Neural cell (in vitro differentiated cells): ENCODE measurements at regions not wholly inside any gene's neighbourhood (a gene's known extent, or its start where the extent isn't known, plus 50 kb on each side); places are given as distances from the start of the nearest gene placed in this dataset.
A peak's percentile ranks its signal among the peaks of the same experiment; 100 is the strongest.

ENCODE experiments used
- H2AFZ ChIP-seq: fragments of 200-600, 300-800 bp; sonication (generic), shearing (Covaris generic); 2 replicates; pipeline ENCODE4 v1.6.0; 2014; ENCODE audit warnings: low read depth, mild to moderate bottlenecking, antibody characterized with exemption, low read length, moderate library complexity
- H3F3A ChIP-seq: fragments of 200-600 bp; shearing (Covaris generic); 2 replicates; pipeline ENCODE4 v1.6.1; 2016; ENCODE audit warnings: mild to moderate bottlenecking, moderate library complexity, mixed read lengths, antibody characterized with exemption, low read length; ENCODE audit not compliant: insufficient read depth, poor library complexity, severe bottlenecking
- H3K27ac ChIP-seq: fragments of 200-600, 300-800 bp; sonication (generic), shearing (Covaris generic); 2 replicates; pipeline ENCODE4 v1.5.1; 2014; ENCODE audit warnings: mild to moderate bottlenecking, low read length, moderate library complexity
- H3K27me3 ChIP-seq: fragments of 300-800, 200-600 bp; sonication (generic), shearing (Covaris generic); 2 replicates; pipeline ENCODE4 v1.6.0; 2014; ENCODE audit warnings: mild to moderate bottlenecking, low read depth, low read length, moderate library complexity; ENCODE audit not compliant: insufficient read depth
- H3K36me3 ChIP-seq: fragments of 300-800, 200-600 bp; sonication (generic), shearing (Covaris generic); 2 replicates; pipeline ENCODE4 v1.5.1; 2014; ENCODE audit warnings: mild to moderate bottlenecking, antibody characterized with exemption, low read length, moderate library complexity; ENCODE audit not compliant: insufficient read depth
- H3K4me2 ChIP-seq: fragments of 300-800, 200-600 bp; sonication (generic), shearing (Covaris generic); 2 replicates; pipeline ENCODE4 v1.6.0; 2014; ENCODE audit warnings: mild to moderate bottlenecking, low read length
- H3K4me3 ChIP-seq: fragments of 300-800, 200-600 bp; sonication (generic), shearing (Covaris generic); 2 replicates; pipeline ENCODE4 v1.5.1; 2014; ENCODE audit warnings: mild to moderate bottlenecking, low read length, moderate library complexity
- H3K79me2 ChIP-seq: fragments of 200-600 bp; shearing (Covaris generic); replicated peaks from 2 replicates; pipeline ENCODE4 v1.6.0; 2014; ENCODE audit warnings: mild to moderate bottlenecking, low read length, moderate library complexity; ENCODE audit not compliant: insufficient read depth
- H3K9ac ChIP-seq: fragments of 300-800, 200-600 bp; sonication (generic), shearing (Covaris generic); 2 replicates; pipeline ENCODE4 v1.6.1; 2016; ENCODE audit warnings: mild to moderate bottlenecking, low read length, mixed read lengths
- H3K9me2 ChIP-seq: fragments of 200-600 bp; shearing (Covaris generic); 2 replicates; pipeline ENCODE4 v1.6.1; 2016; ENCODE audit warnings: mild to moderate bottlenecking, low read length, mixed read lengths; ENCODE audit not compliant: insufficient read depth
- H3K9me3 ChIP-seq: fragments of 200-600, 300-800 bp; sonication (generic), shearing (Covaris generic); 2 replicates; pipeline ENCODE4 v1.6.1; 2016; ENCODE audit warnings: mild to moderate bottlenecking, mixed run types, low read length, moderate library complexity, mixed read lengths
- H4K20me1 ChIP-seq: fragments of 200-600 bp; shearing (Covaris generic); 2 replicates; pipeline ENCODE4 v1.6.1; 2016; ENCODE audit warnings: mild to moderate bottlenecking, mixed run types; ENCODE audit not compliant: insufficient read depth
- CTCF ChIP-seq: fragments of 450-650 bp; IDR thresholded peaks from 2 replicates; pipeline ENCODE4 v1.5.1; 2014; ENCODE audit warnings: antibody characterized with exemption, mild to moderate bottlenecking, moderate library complexity; ENCODE audit not compliant: poor library complexity, severe bottlenecking
- EP300 ChIP-seq: fragments of 450-650 bp; conservative IDR thresholded peaks from 2 replicates; pipeline ENCODE4 v1.6.1; 2014; ENCODE audit warnings: antibody characterized with exemption, mild to moderate bottlenecking, moderate library complexity; ENCODE audit not compliant: poor library complexity, severe bottlenecking
- EZH2 ChIP-seq: fragments of 200-600, 300-800 bp; shearing (Covaris generic), sonication (generic); IDR thresholded peaks from 2 replicates; pipeline ENCODE4 v1.6.1; 2014; ENCODE audit warnings: antibody characterized with exemption, low read length, borderline replicate concordance, mild to moderate bottlenecking; ENCODE audit not compliant: insufficient read depth, poor library complexity, severe bottlenecking
- MXI1 ChIP-seq: fragments of 450-650 bp; conservative IDR thresholded peaks from 2 replicates; pipeline ENCODE4 v1.6.1; 2014; ENCODE audit warnings: antibody characterized with exemption, mild to moderate bottlenecking; ENCODE audit not compliant: poor library complexity, severe bottlenecking
- POLR2AphosphoS5 ChIP-seq: IDR thresholded peaks from 2 replicates; pipeline ENCODE4 v1.6.1; 2012
- RAD21 ChIP-seq: fragments of 450-650 bp; conservative IDR thresholded peaks from 2 replicates; pipeline ENCODE4 v1.6.1; 2014; ENCODE audit warnings: antibody characterized with exemption, mild to moderate bottlenecking, moderate library complexity
- SMC3 ChIP-seq: fragments of 450-650 bp; conservative IDR thresholded peaks from 2 replicates; pipeline ENCODE4 v1.6.1; 2014; ENCODE audit warnings: antibody characterized with exemption, mild to moderate bottlenecking, moderate library complexity; ENCODE audit not compliant: poor library complexity
- TAF1 ChIP-seq: IDR thresholded peaks from 2 replicates; pipeline ENCODE4 v1.6.1; 2012; ENCODE audit warnings: low read depth
- TF ChIP-seq, protein P1 (sequence below): IDR thresholded peaks from 2 replicates; pipeline ENCODE4 v1.6.1; 2012; ENCODE audit warnings: borderline replicate concordance

GRCh38 chr2:13751955-13752354, 880.6 kb upstream of the LRATD1 start:
- H3K79me2 ChIP-seq, result no peaks in the 10 kb centered on the region
- H3K27ac ChIP-seq, result no peak overlapping the region
- H4K20me1 ChIP-seq, result no peaks in the 10 kb centered on the region
- H3K9ac ChIP-seq, result no peak overlapping the region
- no peak overlapping the region for H3K4me2 ChIP-seq
- no peaks in the 10 kb centered on the region for H3K9me3 ChIP-seq
- TF ChIP-seq POLR2AphosphoS5 (no peak), MXI1 (no peak), EP300 (no peak), SMC3 (no peak)
- no peak overlapping the region for H3K4me3 ChIP-seq
- H2AFZ ChIP-seq, result no peak overlapping the region
- H3K9me2 ChIP-seq, result no peaks in the 10 kb centered on the region
- no peaks in the 10 kb centered on the region for H3K27me3 ChIP-seq
- no peaks in the 10 kb centered on the region for H3K36me3 ChIP-seq
- no peaks in the 10 kb centered on the region for H3F3A ChIP-seq

- no peak overlapping the region for H3K4me2 ChIP-seq
- no peak overlapping the region for H2AFZ ChIP-seq
- H4K20me1 ChIP-seq, result no peaks in the 10 kb centered on the region
- H3K4me3 ChIP-seq, result no peak overlapping the region
- TF ChIP-seq RAD21 (no peak), EP300 (peak; percentile 57), POLR2AphosphoS5 (peak; percentile 39)
- H3K27me3 ChIP-seq, result no peaks in the 10 kb centered on the region
- no peaks in the 10 kb centered on the region for H3K36me3 ChIP-seq
- H3K9me3 ChIP-seq, result no peaks in the 10 kb centered on the region
- no peaks in the 10 kb centered on the region for H3K79me2 ChIP-seq
- no peak overlapping the region for H3K27ac ChIP-seq
- H3F3A ChIP-seq, result no peaks in the 10 kb centered on the region
- H3K9me2 ChIP-seq, result no peaks in the 10 kb centered on the region
- no peak overlapping the region for H3K9ac ChIP-seq
Measured at GRCh38 chr2:13758412-13758811, 874.1 kb upstream of the LRATD1 start.

GRCh38 chr2:13768274-13768673, 864.2 kb upstream of the LRATD1 start:
- no peaks in the 10 kb centered on the region for H4K20me1 ChIP-seq
- no peaks in the 10 kb centered on the region for H3K27me3 ChIP-seq
- no peak overlapping the region for H3K9ac ChIP-seq
- H3K4me2 ChIP-seq, result no peak overlapping the region
- no peaks in the 10 kb centered on the region for H3K36me3 ChIP-seq
- H3K4me3 ChIP-seq, result no peak overlapping the region
- TF ChIP-seq POLR2AphosphoS5 (no peak), EZH2 (no peak), CTCF (no peak), SMC3 (no peak), MXI1 (no peak), RAD21 (no peak)
- H3K9me2 ChIP-seq, result no peaks in the 10 kb centered on the region
- H3K27ac ChIP-seq, result no peak overlapping the region
- H3F3A ChIP-seq, result no peaks in the 10 kb centered on the region
- no peaks in the 10 kb centered on the region for H3K79me2 ChIP-seq
- no peak overlapping the region for H2AFZ ChIP-seq
- no peaks in the 10 kb centered on the region for H3K9me3 ChIP-seq

GRCh38 chr2:13770279-13770678, 862.2 kb upstream of the LRATD1 start:
- no peak overlapping the region for H3K27ac ChIP-seq
- H3K79me2 ChIP-seq, result no peaks in the 10 kb centered on the region
- H3K9me2 ChIP-seq, result no peaks in the 10 kb centered on the region
- no peak overlapping the region for H3K4me2 ChIP-seq
- H4K20me1 ChIP-seq, result no peaks in the 10 kb centered on the region
- no peaks in the 10 kb centered on the region for H3F3A ChIP-seq
- H3K27me3 ChIP-seq, result no peaks in the 10 kb centered on the region
- no peaks in the 10 kb centered on the region for H3K9me3 ChIP-seq
- H2AFZ ChIP-seq, result no peak overlapping the region
- no peaks in the 10 kb centered on the region for H3K36me3 ChIP-seq
- H3K9ac ChIP-seq, result no peak overlapping the region
- no peak overlapping the region for H3K4me3 ChIP-seq
- TF ChIP-seq SMC3 (no peak), RAD21 (no peak), EZH2 (no peak), EP300 (no peak), TAF1 (no peak), MXI1 (no peak), POLR2AphosphoS5 (no peak), CTCF (no peak)
- TF ChIP-seq, protein P1, sequence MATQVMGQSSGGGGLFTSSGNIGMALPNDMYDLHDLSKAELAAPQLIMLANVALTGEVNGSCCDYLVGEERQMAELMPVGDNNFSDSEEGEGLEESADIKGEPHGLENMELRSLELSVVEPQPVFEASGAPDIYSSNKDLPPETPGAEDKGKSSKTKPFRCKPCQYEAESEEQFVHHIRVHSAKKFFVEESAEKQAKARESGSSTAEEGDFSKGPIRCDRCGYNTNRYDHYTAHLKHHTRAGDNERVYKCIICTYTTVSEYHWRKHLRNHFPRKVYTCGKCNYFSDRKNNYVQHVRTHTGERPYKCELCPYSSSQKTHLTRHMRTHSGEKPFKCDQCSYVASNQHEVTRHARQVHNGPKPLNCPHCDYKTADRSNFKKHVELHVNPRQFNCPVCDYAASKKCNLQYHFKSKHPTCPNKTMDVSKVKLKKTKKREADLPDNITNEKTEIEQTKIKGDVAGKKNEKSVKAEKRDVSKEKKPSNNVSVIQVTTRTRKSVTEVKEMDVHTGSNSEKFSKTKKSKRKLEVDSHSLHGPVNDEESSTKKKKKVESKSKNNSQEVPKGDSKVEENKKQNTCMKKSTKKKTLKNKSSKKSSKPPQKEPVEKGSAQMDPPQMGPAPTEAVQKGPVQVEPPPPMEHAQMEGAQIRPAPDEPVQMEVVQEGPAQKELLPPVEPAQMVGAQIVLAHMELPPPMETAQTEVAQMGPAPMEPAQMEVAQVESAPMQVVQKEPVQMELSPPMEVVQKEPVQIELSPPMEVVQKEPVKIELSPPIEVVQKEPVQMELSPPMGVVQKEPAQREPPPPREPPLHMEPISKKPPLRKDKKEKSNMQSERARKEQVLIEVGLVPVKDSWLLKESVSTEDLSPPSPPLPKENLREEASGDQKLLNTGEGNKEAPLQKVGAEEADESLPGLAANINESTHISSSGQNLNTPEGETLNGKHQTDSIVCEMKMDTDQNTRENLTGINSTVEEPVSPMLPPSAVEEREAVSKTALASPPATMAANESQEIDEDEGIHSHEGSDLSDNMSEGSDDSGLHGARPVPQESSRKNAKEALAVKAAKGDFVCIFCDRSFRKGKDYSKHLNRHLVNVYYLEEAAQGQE, result no peak
